ENCODE measurements at regions not wholly inside any gene's neighbourhood (a gene's known extent, or its start where the extent isn't known, plus 50 kb on each side); places are given as distances from the start of the nearest gene placed in this dataset.

- Mint-ChIP-seq H3K4me1 (no peaks in the 10 kb centered on the region), H3K36me3 (no peaks in the 10 kb centered on the region), H3K27ac (no peak overlapping the region), H3K27me3 (ENCODE audit: low read depth in 2 of 2) (no peaks in the 10 kb centered on the region), H3K9me3 (no peaks in the 10 kb centered on the region), H3K4me3 (no peak overlapping the region)
- no peak for ATAC-seq
- WGBS (ENCODE audit: insufficient coverage), result 60% methylated on average over 1 of the region's 1 CpG
- intact Hi-C loops (cut with micrococcal nuclease), result no loop called here
- Histone ChIP-seq H3K36me3 (ENCODE audit: control insufficient read depth, insufficient read depth, low read length) (no peaks in the 10 kb centered on the region), H3K27me3 (ENCODE audit: control insufficient read depth, insufficient read depth, low read length) (no peaks in the 10 kb centered on the region), H3K9me3 (ENCODE audit: control insufficient read depth, insufficient read depth, low read length) (no peaks in the 10 kb centered on the region), H3K4me1 (ENCODE audit: control insufficient read depth, insufficient read depth, low read length) (no peaks in the 10 kb centered on the region), H3K4me3 (ENCODE audit: low read length) (no peak overlapping the region), H3K27ac (ENCODE audit: low read length) (no peak overlapping the region)
- TF ChIP-seq, protein P1, sequence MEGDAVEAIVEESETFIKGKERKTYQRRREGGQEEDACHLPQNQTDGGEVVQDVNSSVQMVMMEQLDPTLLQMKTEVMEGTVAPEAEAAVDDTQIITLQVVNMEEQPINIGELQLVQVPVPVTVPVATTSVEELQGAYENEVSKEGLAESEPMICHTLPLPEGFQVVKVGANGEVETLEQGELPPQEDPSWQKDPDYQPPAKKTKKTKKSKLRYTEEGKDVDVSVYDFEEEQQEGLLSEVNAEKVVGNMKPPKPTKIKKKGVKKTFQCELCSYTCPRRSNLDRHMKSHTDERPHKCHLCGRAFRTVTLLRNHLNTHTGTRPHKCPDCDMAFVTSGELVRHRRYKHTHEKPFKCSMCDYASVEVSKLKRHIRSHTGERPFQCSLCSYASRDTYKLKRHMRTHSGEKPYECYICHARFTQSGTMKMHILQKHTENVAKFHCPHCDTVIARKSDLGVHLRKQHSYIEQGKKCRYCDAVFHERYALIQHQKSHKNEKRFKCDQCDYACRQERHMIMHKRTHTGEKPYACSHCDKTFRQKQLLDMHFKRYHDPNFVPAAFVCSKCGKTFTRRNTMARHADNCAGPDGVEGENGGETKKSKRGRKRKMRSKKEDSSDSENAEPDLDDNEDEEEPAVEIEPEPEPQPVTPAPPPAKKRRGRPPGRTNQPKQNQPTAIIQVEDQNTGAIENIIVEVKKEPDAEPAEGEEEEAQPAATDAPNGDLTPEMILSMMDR (IDR thresholded peaks at IDR 0.05), result no peak
- no peak for DNase-seq
These were observed 170.8 kb upstream of the GMDS start for GRCh38 chr6:2416128-2416712.

DNA sequence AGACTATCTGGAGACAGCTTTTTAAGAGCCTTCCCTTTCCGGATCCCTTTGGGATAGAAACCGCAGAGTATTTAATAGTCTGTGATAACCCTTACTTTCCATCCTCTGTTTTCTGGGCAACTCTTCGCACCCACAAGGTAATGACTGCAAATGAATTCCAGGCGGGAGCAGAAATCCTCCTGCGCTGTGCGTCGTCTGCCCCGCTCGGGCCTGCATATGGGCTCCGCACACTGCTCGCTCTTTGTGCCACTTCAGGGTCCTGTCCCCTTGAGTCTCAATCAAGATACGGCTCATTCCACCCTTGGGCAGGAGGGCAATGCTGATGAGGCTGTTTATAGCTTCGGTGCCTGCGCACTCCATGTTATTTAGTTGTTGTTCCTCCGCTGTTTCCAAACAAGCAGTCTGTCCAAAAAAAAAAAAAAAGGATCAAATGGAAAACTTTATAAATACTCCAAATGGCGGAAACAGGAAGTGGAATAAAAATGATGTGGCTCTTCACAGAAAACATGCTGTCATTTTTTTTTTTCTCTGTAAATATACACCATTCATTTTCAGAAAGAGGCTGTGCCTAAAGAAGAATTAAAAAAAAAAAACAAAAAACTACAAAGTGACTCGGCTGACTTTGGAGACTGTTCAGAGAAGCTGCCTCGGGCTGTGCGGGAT lies 169.6 kb upstream of the GMDS start:
- intact Hi-C loops (cut with micrococcal nuclease), result no loop called here
- Mint-ChIP-seq H3K4me1 (no peaks in the 10 kb centered on the region), H3K4me3 (no peak overlapping the region), H3K36me3 (no peaks in the 10 kb centered on the region), H3K27me3 (ENCODE audit: low read depth in 2 of 2) (no peaks in the 10 kb centered on the region), H3K9me3 (no peaks in the 10 kb centered on the region), H3K27ac (no peak overlapping the region)
- TF ChIP-seq, protein P1 (IDR thresholded peaks at IDR 0.05), result no peak
- Histone ChIP-seq H3K4me1 (ENCODE audit: control insufficient read depth, insufficient read depth, low read length) (no peaks in the 10 kb centered on the region), H3K27ac (ENCODE audit: low read length) (no peak overlapping the region), H3K36me3 (ENCODE audit: control insufficient read depth, insufficient read depth, low read length) (no peaks in the 10 kb centered on the region), H3K27me3 (ENCODE audit: control insufficient read depth, insufficient read depth, low read length) (no peaks in the 10 kb centered on the region), H3K9me3 (ENCODE audit: control insufficient read depth, insufficient read depth, low read length) (no peaks in the 10 kb centered on the region), H3K4me3 (ENCODE audit: low read length) (no peak overlapping the region)
- 96% methylated on average over 17 of the region's 19 CpGs for WGBS (ENCODE audit: insufficient coverage)
- DNase-seq (no peak), ATAC-seq (no peak)

DNA sequence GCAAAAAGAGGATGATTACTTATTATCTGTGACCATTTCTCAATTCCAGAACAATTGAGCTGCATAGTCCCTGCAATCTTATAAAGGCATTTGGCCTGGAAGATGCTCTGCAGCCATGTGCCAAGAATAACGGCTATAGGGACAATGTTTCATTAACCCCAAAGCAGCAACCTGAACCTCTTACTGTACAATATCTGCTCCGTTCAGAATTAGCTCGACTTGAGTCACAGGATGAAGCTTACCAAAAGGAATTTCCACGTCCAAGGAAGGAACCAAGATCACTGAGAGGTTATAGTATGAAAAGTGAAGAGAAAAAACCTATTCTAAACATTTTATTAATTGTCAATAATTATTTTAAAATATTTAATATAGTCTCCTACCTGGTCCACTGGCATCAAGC lies 167.3 kb upstream of the GMDS start:
- no peaks in the 10 kb centered on the region for H3K9me3 Mint-ChIP-seq
- TF ChIP-seq, protein P1 (IDR thresholded peaks at IDR 0.05), result no peak
- H3K4me3 Mint-ChIP-seq, result no peak overlapping the region
- DNase-seq, result no peak
- Histone ChIP-seq H3K27me3 (ENCODE audit: control insufficient read depth, insufficient read depth, low read length) (no peaks in the 10 kb centered on the region), H3K36me3 (ENCODE audit: control insufficient read depth, insufficient read depth, low read length) (no peaks in the 10 kb centered on the region), H3K9me3 (ENCODE audit: control insufficient read depth, insufficient read depth, low read length) (no peaks in the 10 kb centered on the region), H3K4me3 (ENCODE audit: low read length) (no peak overlapping the region), H3K27ac (ENCODE audit: low read length) (no peak overlapping the region), H3K4me1 (ENCODE audit: control insufficient read depth, insufficient read depth, low read length) (no peaks in the 10 kb centered on the region)
- H3K27ac Mint-ChIP-seq, result no peak overlapping the region
- 97% methylated on average over 2 of the region's 4 CpGs for WGBS (ENCODE audit: insufficient coverage)
- no peaks in the 10 kb centered on the region for H3K27me3 Mint-ChIP-seq (ENCODE audit: low read depth in 2 of 2)
- H3K4me1 Mint-ChIP-seq, result no peaks in the 10 kb centered on the region
- intact Hi-C loops (cut with micrococcal nuclease), result no loop called here
- H3K36me3 Mint-ChIP-seq, result no peaks in the 10 kb centered on the region
- no peak for ATAC-seq

Data from natural killer cell (primary cell).